Omental fat pad (tissue), 3 donors: ENCODE measurements at regions not wholly inside any gene's neighbourhood (a gene's known extent, or its start where the extent isn't known, plus 50 kb on each side); places are given as distances from the start of the nearest gene placed in this dataset.

Source experiments
- ATAC-seq: fragments of 150-250 bp; one replicate; pipeline ENCODE4 v1.9.1; 2016; ENCODE audit warnings: mild to moderate bottlenecking, moderate library complexity; ENCODE audit not compliant: low FRiP score
- DNase-seq: peaks from one replicate; pipeline ENCODE4 v3.0.0-alpha.2; 2019; ENCODE audit warnings: low spot score
- TF ChIP-seq, protein P1 (sequence below), 3 donors: fragments of 450-650 bp; IDR thresholded peaks; one replicate each; pipeline ENCODE4 v1.5.1; 2016 to 2017; ENCODE audit warnings: antibody characterized with exemption in 3 of 3, mild to moderate bottlenecking in 3 of 3, moderate library complexity in 2 of 3

DNA sequence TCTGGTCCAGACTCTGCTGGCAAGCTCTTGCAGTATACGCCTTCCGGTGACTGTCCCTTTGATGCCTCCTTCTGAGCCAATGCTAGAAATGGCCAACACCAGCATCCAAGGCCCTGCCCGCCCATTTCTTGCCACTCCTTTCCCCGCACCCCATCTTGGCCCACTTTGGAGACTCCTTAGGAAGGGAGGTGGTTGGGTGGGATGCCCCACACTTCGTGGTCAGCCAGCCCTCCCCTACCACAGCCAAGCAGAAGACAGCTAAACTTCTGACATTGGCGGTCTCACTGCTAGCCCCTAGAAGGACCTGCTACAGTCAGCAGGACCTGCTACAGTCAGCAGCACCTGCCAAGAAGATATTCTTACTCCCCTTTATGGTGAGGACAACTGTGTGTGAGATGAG lies 73.5 kb upstream of the CLDN14 start:
- TF ChIP-seq, protein P1, sequence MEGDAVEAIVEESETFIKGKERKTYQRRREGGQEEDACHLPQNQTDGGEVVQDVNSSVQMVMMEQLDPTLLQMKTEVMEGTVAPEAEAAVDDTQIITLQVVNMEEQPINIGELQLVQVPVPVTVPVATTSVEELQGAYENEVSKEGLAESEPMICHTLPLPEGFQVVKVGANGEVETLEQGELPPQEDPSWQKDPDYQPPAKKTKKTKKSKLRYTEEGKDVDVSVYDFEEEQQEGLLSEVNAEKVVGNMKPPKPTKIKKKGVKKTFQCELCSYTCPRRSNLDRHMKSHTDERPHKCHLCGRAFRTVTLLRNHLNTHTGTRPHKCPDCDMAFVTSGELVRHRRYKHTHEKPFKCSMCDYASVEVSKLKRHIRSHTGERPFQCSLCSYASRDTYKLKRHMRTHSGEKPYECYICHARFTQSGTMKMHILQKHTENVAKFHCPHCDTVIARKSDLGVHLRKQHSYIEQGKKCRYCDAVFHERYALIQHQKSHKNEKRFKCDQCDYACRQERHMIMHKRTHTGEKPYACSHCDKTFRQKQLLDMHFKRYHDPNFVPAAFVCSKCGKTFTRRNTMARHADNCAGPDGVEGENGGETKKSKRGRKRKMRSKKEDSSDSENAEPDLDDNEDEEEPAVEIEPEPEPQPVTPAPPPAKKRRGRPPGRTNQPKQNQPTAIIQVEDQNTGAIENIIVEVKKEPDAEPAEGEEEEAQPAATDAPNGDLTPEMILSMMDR (IDR thresholded peaks at IDR 0.05) = no peak
- DNase-seq (no peak), ATAC-seq (no peak)

DNA sequence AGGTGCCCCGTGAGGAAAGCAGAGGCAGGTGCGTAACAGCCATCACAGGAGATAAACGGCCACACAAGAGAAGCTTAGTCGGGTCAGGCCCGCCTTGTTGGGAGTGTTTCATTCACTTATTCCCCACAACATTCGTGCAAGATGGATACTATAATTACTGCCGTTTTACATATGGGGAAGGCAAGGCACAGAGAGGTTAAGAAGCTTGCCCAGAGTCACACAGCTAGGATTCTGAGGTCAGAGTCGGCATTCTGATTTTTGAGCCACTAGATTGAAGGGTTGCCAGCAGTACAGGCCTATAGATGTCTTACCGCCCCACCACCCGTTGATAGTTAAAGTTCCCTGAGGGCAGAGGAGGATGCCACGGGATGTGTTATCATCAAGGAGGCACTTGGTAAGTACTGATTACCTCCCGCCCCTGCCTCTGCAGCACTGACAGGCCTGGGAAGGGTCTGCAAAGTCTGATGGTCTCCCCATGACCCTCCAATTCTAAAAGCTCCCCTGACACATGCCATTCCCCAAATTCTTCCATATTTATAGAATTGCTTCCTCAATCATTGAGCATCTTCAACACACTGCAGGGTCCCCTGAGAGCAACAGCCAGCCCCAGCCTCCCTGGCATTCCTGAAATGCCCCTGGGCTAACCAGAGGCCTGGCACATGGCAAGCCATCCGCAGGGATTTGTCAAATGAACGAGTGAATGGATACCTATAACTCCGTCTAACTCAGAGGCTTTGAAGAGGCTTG lies 74.7 kb upstream of the CLDN14 start:
- TF ChIP-seq, protein P1 (IDR thresholded peaks at IDR 0.05) = no peak
- ATAC-seq (no peak), DNase-seq (no peak)

DNA sequence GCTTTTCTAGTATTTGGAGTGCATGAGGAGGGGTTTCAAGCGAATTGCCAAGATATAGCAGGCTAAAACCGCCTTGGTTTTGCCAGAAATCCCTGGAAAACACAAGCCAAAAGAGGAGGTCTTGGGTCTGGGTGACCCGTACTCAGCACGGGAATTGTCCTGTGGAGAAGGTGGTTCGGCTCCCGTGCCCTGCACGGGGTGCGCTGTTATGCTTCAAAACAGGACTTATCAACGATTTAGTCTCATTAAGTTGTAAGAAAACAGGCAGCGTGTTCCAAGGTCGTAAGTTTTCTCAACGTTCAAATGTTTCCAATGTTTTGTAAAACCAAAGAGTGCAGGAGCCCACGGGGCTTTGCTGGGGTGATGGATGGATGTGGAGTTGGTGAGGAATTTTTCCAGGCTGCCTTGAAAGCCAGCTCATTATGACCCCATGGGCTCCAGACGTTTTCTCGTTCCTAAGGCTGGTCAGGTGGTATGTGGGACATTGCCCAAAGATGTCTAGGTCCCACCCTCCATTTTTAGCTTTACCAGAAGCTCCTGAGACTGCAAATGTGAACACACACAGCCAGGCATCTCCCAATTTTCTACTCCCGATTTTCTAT lies 75.4 kb upstream of the CLDN14 start:
- ATAC-seq (no peak), DNase-seq (no peak)
- TF ChIP-seq, protein P1 (IDR thresholded peaks at IDR 0.05) = no peak

DNA sequence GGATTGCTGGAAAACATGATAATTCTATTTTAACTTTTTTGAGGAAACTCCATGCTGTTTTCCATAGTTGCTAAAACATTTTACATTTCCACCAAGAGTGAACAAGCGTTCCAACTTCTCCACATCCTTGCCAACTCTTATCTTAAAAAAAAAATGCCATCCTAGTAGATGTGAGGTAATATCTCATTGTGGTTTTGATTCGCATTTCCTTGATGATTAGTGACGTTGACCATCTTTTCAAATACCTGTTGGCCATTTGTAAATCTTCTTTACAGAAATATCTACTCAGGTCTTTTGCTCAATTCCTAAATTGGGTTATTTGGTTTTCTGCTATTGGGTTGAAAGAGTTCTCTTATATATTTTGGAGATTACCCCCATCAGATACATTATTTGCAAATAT lies 77.4 kb upstream of the CLDN14 start:
- no peak for ATAC-seq
- no peak for DNase-seq
- TF ChIP-seq, protein P1 (IDR thresholded peaks at IDR 0.05) = no peak

DNA sequence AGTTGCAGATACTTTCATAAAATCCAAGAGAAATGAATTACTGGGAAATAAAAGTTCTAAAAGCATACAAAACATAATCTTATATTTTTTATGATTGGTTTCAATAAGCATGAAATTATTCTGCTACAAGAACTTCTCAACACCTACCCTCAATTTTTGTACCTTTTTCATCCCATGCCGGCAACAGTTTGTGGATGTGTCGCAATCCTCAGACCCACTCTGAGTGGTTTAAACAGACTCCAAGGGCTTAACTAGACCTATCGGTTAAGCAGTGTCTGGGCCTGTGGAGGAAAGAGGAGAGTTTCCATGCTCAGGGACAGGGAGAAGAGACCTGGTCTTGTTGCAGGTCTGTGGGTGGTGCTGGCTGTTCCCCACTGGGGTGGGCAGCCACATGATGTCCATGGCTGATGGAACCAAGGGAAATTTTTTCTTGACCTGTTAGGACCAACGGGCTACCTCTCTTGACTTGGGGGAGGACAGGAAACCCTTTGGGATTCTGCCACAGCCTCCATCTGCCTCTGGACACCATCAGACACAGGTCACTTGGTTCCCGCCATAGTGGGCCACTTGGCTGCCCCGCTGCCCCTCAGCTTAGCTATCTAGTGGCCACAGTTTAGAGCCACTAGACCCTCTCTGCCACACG lies 81.1 kb upstream of the CLDN14 start:
- ATAC-seq = no peak
- TF ChIP-seq, protein P1 (IDR thresholded peaks at IDR 0.05) = no peak
- DNase-seq = no peak

DNA sequence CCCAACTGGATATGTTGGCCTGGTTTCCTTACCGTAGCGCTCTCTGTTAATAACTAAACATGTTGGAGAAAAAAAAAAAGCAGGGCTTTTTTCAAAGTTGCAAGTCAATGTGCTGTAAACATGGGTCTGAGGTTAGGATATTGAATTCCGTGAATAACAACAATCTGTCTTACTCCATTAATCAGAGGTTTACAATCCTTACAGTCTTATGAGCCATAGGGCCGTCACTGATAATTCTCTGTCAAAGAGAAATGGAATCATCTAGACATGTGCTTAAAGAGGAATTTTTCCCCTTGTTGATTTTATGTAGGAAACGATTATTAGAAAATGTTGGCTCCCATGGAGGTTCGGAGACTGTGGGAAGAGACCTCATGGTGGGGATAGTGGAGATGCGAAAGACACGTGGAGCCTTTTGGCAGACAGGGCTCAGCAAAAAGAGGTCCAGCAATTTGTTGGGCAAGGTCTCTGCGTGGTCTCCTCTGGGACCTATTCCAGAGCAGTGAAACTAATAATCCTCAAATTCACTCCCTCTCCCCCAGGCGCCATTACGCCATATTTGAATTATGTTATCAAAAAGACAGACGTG lies 83.5 kb upstream of the CLDN14 start:
- TF ChIP-seq, protein P1 (IDR thresholded peaks at IDR 0.05) = no peak
- DNase-seq (no peak), ATAC-seq (no peak)
